Sigmoid colon (tissue), 4 donors: ENCODE measurements at regions not wholly inside any gene's neighbourhood (a gene's known extent, or its start where the extent isn't known, plus 50 kb on each side); places are given as distances from the start of the nearest gene placed in this dataset.

Source experiments
- EP300 ChIP-seq, 4 donors: sonication (generic); formaldehyde crosslinking; IDR thresholded peaks; one replicate each; pipeline ENCODE4 v1.6.1; 2017; ENCODE audit warnings: antibody characterized with exemption in 4 of 4
- POLR2A ChIP-seq, 2 donors: fragments of 450-650 bp; IDR thresholded peaks; one replicate each; pipeline ENCODE4 v1.6.1; 2016; ENCODE audit warnings: antibody characterized with exemption in 2 of 2, mild to moderate bottlenecking in 2 of 2, moderate library complexity in 2 of 2
- POLR2AphosphoS5 ChIP-seq, 4 donors: sonication (generic); formaldehyde crosslinking; IDR thresholded peaks; one replicate each; pipeline ENCODE4 v1.6.1; 2017; ENCODE audit warnings: antibody characterized with exemption in 4 of 4
- TF ChIP-seq, protein P1 (sequence below), 4 experiments: fragments of 450-650 bp in 3 of 4; fragments of 200-600 bp in 1 of 4; IDR thresholded peaks; one replicate each; pipeline ENCODE4 v1.5.1; 2016 to 2019; ENCODE audit warnings: antibody characterized with exemption in 4 of 4, mild to moderate bottlenecking in 3 of 4, moderate library complexity in 2 of 4

- TF ChIP-seq, protein P1, sequence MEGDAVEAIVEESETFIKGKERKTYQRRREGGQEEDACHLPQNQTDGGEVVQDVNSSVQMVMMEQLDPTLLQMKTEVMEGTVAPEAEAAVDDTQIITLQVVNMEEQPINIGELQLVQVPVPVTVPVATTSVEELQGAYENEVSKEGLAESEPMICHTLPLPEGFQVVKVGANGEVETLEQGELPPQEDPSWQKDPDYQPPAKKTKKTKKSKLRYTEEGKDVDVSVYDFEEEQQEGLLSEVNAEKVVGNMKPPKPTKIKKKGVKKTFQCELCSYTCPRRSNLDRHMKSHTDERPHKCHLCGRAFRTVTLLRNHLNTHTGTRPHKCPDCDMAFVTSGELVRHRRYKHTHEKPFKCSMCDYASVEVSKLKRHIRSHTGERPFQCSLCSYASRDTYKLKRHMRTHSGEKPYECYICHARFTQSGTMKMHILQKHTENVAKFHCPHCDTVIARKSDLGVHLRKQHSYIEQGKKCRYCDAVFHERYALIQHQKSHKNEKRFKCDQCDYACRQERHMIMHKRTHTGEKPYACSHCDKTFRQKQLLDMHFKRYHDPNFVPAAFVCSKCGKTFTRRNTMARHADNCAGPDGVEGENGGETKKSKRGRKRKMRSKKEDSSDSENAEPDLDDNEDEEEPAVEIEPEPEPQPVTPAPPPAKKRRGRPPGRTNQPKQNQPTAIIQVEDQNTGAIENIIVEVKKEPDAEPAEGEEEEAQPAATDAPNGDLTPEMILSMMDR (IDR thresholded peaks at IDR 0.05), result no peak
- TF ChIP-seq POLR2A (IDR thresholded peaks at IDR 0.05) (no peak), POLR2AphosphoS5 (IDR thresholded peaks at IDR 0.05) (no peak), EP300 (IDR thresholded peaks at IDR 0.05) (no peak)
Measured at GRCh38 chr6:90456001-90456400, 130.9 kb downstream of the MAP3K7 start.
